Upper lobe of left lung (tissue), 6 donors: ENCODE measurements at regions not wholly inside any gene's neighbourhood (a gene's known extent, or its start where the extent isn't known, plus 50 kb on each side); places are given as distances from the start of the nearest gene placed in this dataset.

ENCODE experiments used
- ATAC-seq, 2 donors: fragments of 200-7000 bp; cut with Tn5 transposase; one replicate each; pipeline ENCODE4 v1.9.1; 2022; ENCODE audit warnings: mild to moderate bottlenecking in 2 of 2, moderate library complexity in 2 of 2; ENCODE audit not compliant: low FRiP score in 2 of 2
- DNase-seq, 2 donors: peaks; one replicate each; pipeline ENCODE4 v3.0.0-alpha.2; 2019 to 2020
- H3K27ac ChIP-seq, 4 donors: fragments of 200-600 bp; sonication (generic); one replicate each; pipeline ENCODE4 v1.5.1; 2016 to 2019
- H3K27me3 ChIP-seq, 4 donors: fragments of 200-600 bp; sonication (generic); one replicate each; pipeline ENCODE4 v1.5.1; 2017 to 2019
- H3K36me3 ChIP-seq, 4 donors: fragments of 200-600 bp; sonication (generic); one replicate each; pipeline ENCODE4 v1.5.1; 2016 to 2019
- H3K4me1 ChIP-seq, 4 donors: fragments of 200-600 bp; sonication (generic); one replicate each; pipeline ENCODE4 v1.5.1; 2018 to 2019
- H3K4me3 ChIP-seq, 4 donors: fragments of 200-600 bp; sonication (generic); one replicate each; pipeline ENCODE4 v1.5.1; 2017 to 2019; ENCODE audit warnings: mild to moderate bottlenecking in 2 of 4, moderate library complexity in 1 of 4
- H3K9me3 ChIP-seq, 4 donors: fragments of 200-600 bp; sonication (generic); one replicate each; pipeline ENCODE4 v1.5.1; 2018 to 2019
- EP300 ChIP-seq, 4 donors: sonication (generic); formaldehyde crosslinking; IDR thresholded peaks; one replicate each; pipeline ENCODE4 v1.5.1; 2017; ENCODE audit warnings: antibody characterized with exemption in 4 of 4, control low read depth in 2 of 4
- POLR2A ChIP-seq, 4 donors: fragments of 450-650 bp; IDR thresholded peaks; one replicate each; pipeline ENCODE4 v1.5.1; 2016 to 2017; ENCODE audit warnings: antibody characterized with exemption in 4 of 4, mild to moderate bottlenecking in 2 of 4
- POLR2AphosphoS5 ChIP-seq, 2 donors: sonication (generic); formaldehyde crosslinking; IDR thresholded peaks; one replicate each; pipeline ENCODE4 v1.5.1; 2017; ENCODE audit warnings: antibody characterized with exemption in 2 of 2
- WGBS, 2 donors: methylation state at CpG; one replicate each; pipeline ENCODE4 v1.1.5; 2017 to 2018; 5-methylcytosine and 5-hydroxymethylcytosine counted together
- TF ChIP-seq, protein P1 (sequence below), 6 experiments: fragments of 450-650 bp in 4 of 6; fragments of 200-600 bp in 2 of 6; sonication (generic) in 2 of 6; IDR thresholded peaks; one replicate each; pipeline ENCODE4 v1.5.1; 2016 to 2019; ENCODE audit warnings: antibody characterized with exemption in 6 of 6
- donor health status: DM: no; HTN: no; CAD: no; lungs with moderate emphysema.
- donor health status: DM: no; HTN: yes; CAD: no; lungs with severe emphysema.

DNA sequence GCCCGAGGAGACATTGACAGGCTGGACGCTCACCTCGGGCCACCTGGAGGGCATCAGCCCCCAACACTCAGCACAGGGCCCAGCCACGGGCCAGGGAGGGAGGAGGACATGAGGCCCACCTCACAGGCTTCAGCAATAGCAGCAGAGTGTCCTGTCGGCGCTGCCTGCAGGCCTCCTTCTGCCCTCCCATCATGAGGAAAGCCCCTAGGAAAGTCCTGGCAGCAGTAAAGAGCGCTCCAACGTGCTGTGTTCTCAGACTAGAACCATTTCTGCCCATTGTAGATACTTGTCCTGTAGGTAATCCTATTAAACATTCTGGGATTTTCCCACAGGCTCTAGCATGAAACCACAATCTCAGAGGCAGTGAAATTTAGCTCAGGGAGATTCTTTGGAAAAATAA is 62.0 kb upstream of the GALNT2 start:
- DNase-seq (peak in 1 of 2 donors; percentile 40), ATAC-seq (peak in 1 of 2 donors; percentile 28)
- Histone ChIP-seq H3K9me3 (no peaks in the 10 kb centered on the region), H3K27ac (no peak overlapping the region), H3K27me3 (no peaks in the 10 kb centered on the region), H3K4me3 (no peak overlapping the region), H3K4me1 (peaks cover 0 to 11% (median 11%) of the 10 kb centered on the region in 4 donors), H3K36me3 (no peaks in the 10 kb centered on the region)
- 80 to 97% methylated on average over 3 to 8 of the region's 8 CpGs for WGBS, 2 donors
- no peak for TF ChIP-seq POLR2A (IDR thresholded peaks at IDR 0.05)
- TF ChIP-seq, protein P1, sequence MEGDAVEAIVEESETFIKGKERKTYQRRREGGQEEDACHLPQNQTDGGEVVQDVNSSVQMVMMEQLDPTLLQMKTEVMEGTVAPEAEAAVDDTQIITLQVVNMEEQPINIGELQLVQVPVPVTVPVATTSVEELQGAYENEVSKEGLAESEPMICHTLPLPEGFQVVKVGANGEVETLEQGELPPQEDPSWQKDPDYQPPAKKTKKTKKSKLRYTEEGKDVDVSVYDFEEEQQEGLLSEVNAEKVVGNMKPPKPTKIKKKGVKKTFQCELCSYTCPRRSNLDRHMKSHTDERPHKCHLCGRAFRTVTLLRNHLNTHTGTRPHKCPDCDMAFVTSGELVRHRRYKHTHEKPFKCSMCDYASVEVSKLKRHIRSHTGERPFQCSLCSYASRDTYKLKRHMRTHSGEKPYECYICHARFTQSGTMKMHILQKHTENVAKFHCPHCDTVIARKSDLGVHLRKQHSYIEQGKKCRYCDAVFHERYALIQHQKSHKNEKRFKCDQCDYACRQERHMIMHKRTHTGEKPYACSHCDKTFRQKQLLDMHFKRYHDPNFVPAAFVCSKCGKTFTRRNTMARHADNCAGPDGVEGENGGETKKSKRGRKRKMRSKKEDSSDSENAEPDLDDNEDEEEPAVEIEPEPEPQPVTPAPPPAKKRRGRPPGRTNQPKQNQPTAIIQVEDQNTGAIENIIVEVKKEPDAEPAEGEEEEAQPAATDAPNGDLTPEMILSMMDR (IDR thresholded peaks at IDR 0.05): no peak
- no peak for TF ChIP-seq POLR2AphosphoS5 (IDR thresholded peaks at IDR 0.05)
- no peak for TF ChIP-seq EP300 (IDR thresholded peaks at IDR 0.05)

DNA sequence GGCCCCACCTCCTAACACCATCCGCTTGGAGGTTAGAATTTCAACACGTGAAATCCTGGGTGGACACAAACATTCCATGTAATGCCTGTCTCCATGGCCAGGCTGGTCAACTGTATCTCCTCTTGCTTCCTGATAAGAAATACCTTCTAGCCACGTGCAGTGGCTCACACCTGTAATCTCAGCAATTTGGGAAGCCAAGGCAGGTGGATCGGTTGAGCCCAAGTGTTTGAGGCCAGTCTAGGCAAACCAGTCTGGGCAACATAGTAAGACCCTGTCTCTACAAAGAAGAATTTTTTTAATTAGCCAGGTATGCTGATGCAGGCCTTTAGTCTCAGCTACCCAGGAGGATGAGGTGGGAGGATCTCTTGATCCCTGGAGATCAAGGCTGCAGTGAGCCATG is 58.3 kb upstream of the GALNT2 start:
- WGBS, 2 donors: 80 to 84% methylated on average over 3 to 4 of the region's 4 CpGs
- Histone ChIP-seq H3K27ac (no peak overlapping the region), H3K4me1 (peaks cover 0 to under 1% (median 0%) of the 10 kb centered on the region in 4 donors), H3K36me3 (no peaks in the 10 kb centered on the region), H3K9me3 (no peaks in the 10 kb centered on the region), H3K4me3 (no peak overlapping the region), H3K27me3 (no peaks in the 10 kb centered on the region)
- ATAC-seq (no peak), DNase-seq (no peak)
- TF ChIP-seq POLR2A (IDR thresholded peaks at IDR 0.05) (no peak), EP300 (IDR thresholded peaks at IDR 0.05) (no peak), POLR2AphosphoS5 (IDR thresholded peaks at IDR 0.05) (no peak)
- TF ChIP-seq, protein P1 (IDR thresholded peaks at IDR 0.05): no peak

DNA sequence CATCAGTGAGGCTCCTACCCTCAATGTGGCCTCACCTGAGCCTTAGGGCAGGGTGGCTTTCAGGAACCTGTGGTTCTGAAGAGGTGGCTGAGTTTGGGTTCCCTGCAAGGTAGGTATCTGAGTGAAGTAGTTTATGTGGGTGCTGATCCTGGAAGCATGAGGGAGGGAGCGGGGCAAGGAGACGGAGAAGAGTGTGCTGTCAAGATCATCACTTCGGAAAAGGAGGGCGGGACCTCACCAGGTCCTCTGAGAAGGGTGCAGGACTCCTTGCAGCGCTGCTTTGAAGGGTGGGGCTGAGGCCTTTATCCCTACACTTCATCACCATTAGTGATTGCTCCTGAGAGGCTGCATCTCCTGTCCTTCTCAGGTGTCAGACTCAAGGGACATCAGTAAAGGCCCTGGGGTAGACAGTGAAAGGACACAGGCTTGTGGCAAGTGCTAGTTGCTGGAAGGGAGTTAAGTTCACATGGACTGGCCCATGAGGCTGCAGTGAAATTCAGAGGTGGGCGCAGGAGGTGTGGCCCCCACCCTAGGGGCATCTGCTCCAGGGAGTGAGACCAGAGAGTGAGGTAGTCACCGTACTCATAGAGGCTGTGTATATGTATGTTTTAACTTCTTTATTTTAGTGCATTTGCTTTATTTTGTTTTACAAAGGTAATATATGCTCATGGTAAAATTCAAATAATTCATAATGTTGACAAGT is 57.3 kb upstream of the GALNT2 start:
- Histone ChIP-seq H3K4me3 (no peak overlapping the region), H3K4me1 (no peaks in the 10 kb centered on the region), H3K27me3 (no peaks in the 10 kb centered on the region), H3K9me3 (no peaks in the 10 kb centered on the region), H3K27ac (no peak overlapping the region), H3K36me3 (no peaks in the 10 kb centered on the region)
- no peak for DNase-seq
- TF ChIP-seq, protein P1 (IDR thresholded peaks at IDR 0.05): no peak
- no peak for TF ChIP-seq POLR2AphosphoS5 (IDR thresholded peaks at IDR 0.05)
- TF ChIP-seq EP300 (IDR thresholded peaks at IDR 0.05): no peak
- TF ChIP-seq POLR2A (IDR thresholded peaks at IDR 0.05): no peak
- 81 to 90% methylated on average over 7 of the region's 7 CpGs for WGBS, 2 donors
- ATAC-seq: no peak

DNA sequence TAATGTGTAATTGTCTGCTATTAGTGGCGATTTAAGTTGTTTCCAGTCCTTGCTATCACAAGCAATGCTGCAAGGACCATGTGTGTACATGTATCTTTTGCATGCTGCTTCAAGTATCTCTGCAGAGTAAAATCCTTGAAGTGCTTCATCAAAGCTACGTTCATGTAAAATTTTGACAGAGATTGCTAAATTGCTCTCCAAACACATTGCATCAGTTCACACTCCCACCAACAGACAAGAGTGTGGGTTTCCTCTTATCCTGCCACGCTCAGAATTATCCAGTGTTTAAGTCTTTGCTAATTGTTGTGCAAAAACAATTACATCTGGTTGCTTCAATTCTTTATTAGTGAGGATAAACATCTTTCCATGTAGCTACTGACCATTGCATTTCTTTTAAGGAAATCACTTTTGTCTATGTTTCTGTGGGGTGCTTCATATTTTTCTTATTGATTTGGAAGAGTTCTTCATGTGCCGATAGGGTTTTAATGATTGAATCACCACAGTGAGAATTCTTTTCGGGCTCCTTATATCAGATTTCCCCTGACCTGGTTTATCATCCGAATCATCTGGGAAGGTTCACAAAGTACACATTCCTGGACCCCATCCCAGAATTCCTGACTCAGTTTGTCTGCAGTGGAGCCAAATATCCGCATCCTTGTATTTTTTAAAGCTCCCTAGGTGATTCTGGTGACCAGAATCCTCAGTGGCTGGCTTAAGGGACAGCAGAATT is 56.3 kb upstream of the GALNT2 start:
- no peaks in the 10 kb centered on the region for H3K36me3 ChIP-seq
- no peaks in the 10 kb centered on the region for H3K4me1 ChIP-seq
- 69 to 71% methylated on average over 7 of the region's 7 CpGs for WGBS, 2 donors
- no peaks in the 10 kb centered on the region for H3K9me3 ChIP-seq
- H3K27ac ChIP-seq: no peak overlapping the region
- no peak overlapping the region for H3K4me3 ChIP-seq
- no peaks in the 10 kb centered on the region for H3K27me3 ChIP-seq
- TF ChIP-seq POLR2A (IDR thresholded peaks at IDR 0.05) (no peak), EP300 (IDR thresholded peaks at IDR 0.05) (no peak), POLR2AphosphoS5 (IDR thresholded peaks at IDR 0.05) (no peak)
- TF ChIP-seq, protein P1 (IDR thresholded peaks at IDR 0.05): no peak
- ATAC-seq: no peak
- no peak for DNase-seq
